Adrenal gland (tissue), 5 donors: ENCODE measurements at regions not wholly inside any gene's neighbourhood (a gene's known extent, or its start where the extent isn't known, plus 50 kb on each side); places are given as distances from the start of the nearest gene placed in this dataset.

Experiments used
- CTCF ChIP-seq, 6 experiments: fragments of 450-650 bp in 4 of 6; fragments of 200-600 bp in 2 of 6; sonication (generic) in 1 of 6; IDR thresholded peaks; 1 replicate in 5 of 6; 2 replicates in 1 of 6; pipeline versions ENCODE4 v1.5.1 to v1.8.0; 2016 to 2021; ENCODE audit warnings: antibody characterized with exemption in 6 of 6, mild to moderate bottlenecking in 2 of 6, moderate library complexity in 1 of 6
- POLR2A ChIP-seq, 2 donors: fragments of 450-650 bp; IDR thresholded peaks; one replicate each; pipeline ENCODE4 v1.6.1; 2017; ENCODE audit warnings: antibody characterized with exemption in 2 of 2, mild to moderate bottlenecking in 2 of 2, moderate library complexity in 1 of 2
- donor health status: DM: no; HTN: no; CAD: no.

- no peak for TF ChIP-seq CTCF (IDR thresholded peaks at IDR 0.05)
- no peak for TF ChIP-seq POLR2A (IDR thresholded peaks at IDR 0.05)
Observed at GRCh38 chr5:2087980-2088379, 205.3 kb upstream of the IRX4 start.
